T-helper 1 cell treated with Interleukin-12 subunit alpha and Interleukin-12 subunit beta and Interleukin-4 antibody, amounts not matched to agents 30 μg/mL and 1 μg/mL, for 36 hours (primary cell): ENCODE measurements at regions not wholly inside any gene's neighbourhood (a gene's known extent, or its start where the extent isn't known, plus 50 kb on each side); places are given as distances from the start of the nearest gene placed in this dataset.
"Not testable (repeated sequence)": the region's sequence is repeated elsewhere in the genome, so short reads cannot be mapped to it uniquely, and the experiment has no call there.

Source experiments
- H3K27ac Mint-ChIP-seq: one replicate; pipeline ENCODE4 v1.8.0; 2021; ENCODE audit warnings: mild to moderate bottlenecking, mixed read lengths
- H3K27me3 Mint-ChIP-seq: one replicate; pipeline ENCODE4 v1.8.0; 2021; ENCODE audit warnings: low read depth, mixed read lengths
- H3K36me3 Mint-ChIP-seq: one replicate; pipeline ENCODE4 v1.8.0; 2021; ENCODE audit warnings: low read depth, mixed read lengths
- H3K4me1 Mint-ChIP-seq: one replicate; pipeline ENCODE4 v1.8.0; 2021; ENCODE audit warnings: low read depth, mixed read lengths
- H3K4me3 Mint-ChIP-seq: one replicate; pipeline ENCODE4 v1.8.0; 2021; ENCODE audit warnings: mild to moderate bottlenecking, moderate library complexity, mixed read lengths
- H3K9me3 Mint-ChIP-seq: one replicate; pipeline ENCODE4 v1.8.0; 2021; ENCODE audit warnings: mixed read lengths

GRCh38 chr6:110544472-110544871 lies 68.1 kb upstream of the SLC22A16 start:
- Mint-ChIP-seq H3K4me1 (peaks cover 6% of the 10 kb centered on the region), H3K36me3 (no peaks in the 10 kb centered on the region), H3K4me3 (peak overlapping the region; percentile 19), H3K27me3 (peaks cover 6% of the 10 kb centered on the region), H3K9me3 (peaks cover 11% of the 10 kb centered on the region), H3K27ac (peak overlapping the region; percentile 63)

GRCh38 chr6:110543106-110543505 lies 66.7 kb upstream of the SLC22A16 start:
- Mint-ChIP-seq H3K27ac (no peak overlapping the region), H3K4me1 (peaks cover 6% of the 10 kb centered on the region), H3K4me3 (no peak overlapping the region), H3K9me3 (peaks cover 15% of the 10 kb centered on the region), H3K36me3 (no peaks in the 10 kb centered on the region), H3K27me3 (peaks cover 6% of the 10 kb centered on the region)

- H3K4me3 Mint-ChIP-seq: no peak overlapping the region
- H3K27me3 Mint-ChIP-seq: peaks cover 3% of the 10 kb centered on the region
- H3K9me3 Mint-ChIP-seq: peaks cover 15% of the 10 kb centered on the region
- peaks cover 6% of the 10 kb centered on the region for H3K4me1 Mint-ChIP-seq
- H3K27ac Mint-ChIP-seq: no peak overlapping the region
- no peaks in the 10 kb centered on the region for H3K36me3 Mint-ChIP-seq
Measured at GRCh38 chr6:110542311-110543024, 66.1 kb upstream of the SLC22A16 start.

GRCh38 chr6:110541701-110542309 lies 65.4 kb upstream of the SLC22A16 start:
- Mint-ChIP-seq H3K4me1 (peaks cover 10% of the 10 kb centered on the region), H3K9me3 (peaks cover 15% of the 10 kb centered on the region), H3K4me3 (no peak overlapping the region), H3K36me3 (no peaks in the 10 kb centered on the region), H3K27ac (no peak overlapping the region), H3K27me3 (no peaks in the 10 kb centered on the region)

- not testable (repeated sequence) for H3K9me3 Mint-ChIP-seq, H3K27ac Mint-ChIP-seq, H3K36me3 Mint-ChIP-seq, H3K4me3 Mint-ChIP-seq, H3K27me3 Mint-ChIP-seq
- H3K4me1 Mint-ChIP-seq: peaks cover 13% of the 10 kb centered on the region
Measured at GRCh38 chr6:110539277-110540019, 63.0 kb upstream of the SLC22A16 start.

GRCh38 chr6:110538416-110539160 lies 62.2 kb upstream of the SLC22A16 start:
- Mint-ChIP-seq H3K27me3 (peaks cover 4% of the 10 kb centered on the region), H3K4me3 (no peak overlapping the region), H3K9me3 (peaks cover 9% of the 10 kb centered on the region), H3K4me1 (peaks cover 10% of the 10 kb centered on the region), H3K36me3 (no peaks in the 10 kb centered on the region), H3K27ac (no peak overlapping the region)

GRCh38 chr6:110537208-110538123 lies 61.1 kb upstream of the SLC22A16 start:
- H3K27ac Mint-ChIP-seq: no peak overlapping the region

GRCh38 chr6:110534731-110535492 lies 58.5 kb upstream of the SLC22A16 start:
- Mint-ChIP-seq H3K27me3 (peaks cover 4% of the 10 kb centered on the region), H3K9me3 (peaks cover 9% of the 10 kb centered on the region), H3K27ac (no peak overlapping the region), H3K4me1 (peaks cover 7% of the 10 kb centered on the region), H3K4me3 (no peak overlapping the region), H3K36me3 (no peaks in the 10 kb centered on the region)

More at GRCh38 chr6:110537208-110538123, 61.1 kb upstream of the SLC22A16 start:
- peaks cover 7% of the 10 kb centered on the region for H3K4me1 Mint-ChIP-seq
- H3K27me3 Mint-ChIP-seq: peaks cover 4% of the 10 kb centered on the region
- no peaks in the 10 kb centered on the region for H3K36me3 Mint-ChIP-seq
- no peak overlapping the region for H3K4me3 Mint-ChIP-seq
- peaks cover 9% of the 10 kb centered on the region for H3K9me3 Mint-ChIP-seq

- Mint-ChIP-seq H3K9me3 (no peaks in the 10 kb centered on the region), H3K4me3 (no peak overlapping the region), H3K36me3 (no peaks in the 10 kb centered on the region), H3K27ac (no peak overlapping the region), H3K27me3 (peaks cover 4% of the 10 kb centered on the region), H3K4me1 (peaks cover 7% of the 10 kb centered on the region)
Measured at GRCh38 chr6:110532431-110532830, 56.0 kb upstream of the SLC22A16 start.

- peaks cover 5% of the 10 kb centered on the region for H3K4me1 Mint-ChIP-seq
- H3K36me3 Mint-ChIP-seq: no peaks in the 10 kb centered on the region
- no peaks in the 10 kb centered on the region for H3K9me3 Mint-ChIP-seq
- H3K4me3 Mint-ChIP-seq: no peak overlapping the region
- H3K27me3 Mint-ChIP-seq: peaks cover 4% of the 10 kb centered on the region
- no peak overlapping the region for H3K27ac Mint-ChIP-seq
Measured at GRCh38 chr6:110530671-110531070, 54.3 kb upstream of the SLC22A16 start.

GRCh38 chr6:110529907-110530306 lies 53.5 kb upstream of the SLC22A16 start:
- Mint-ChIP-seq H3K27ac (no peak overlapping the region), H3K36me3 (no peaks in the 10 kb centered on the region), H3K4me1 (peaks cover 2% of the 10 kb centered on the region), H3K4me3 (no peak overlapping the region), H3K9me3 (no peaks in the 10 kb centered on the region), H3K27me3 (peaks cover under 1% of the 10 kb centered on the region)

GRCh38 chr6:110529355-110529754 lies 52.9 kb upstream of the SLC22A16 start:
- Mint-ChIP-seq H3K4me1 (peaks cover 1% of the 10 kb centered on the region), H3K36me3 (no peaks in the 10 kb centered on the region), H3K4me3 (no peak overlapping the region), H3K27me3 (no peaks in the 10 kb centered on the region), H3K27ac (no peak overlapping the region), H3K9me3 (no peaks in the 10 kb centered on the region)

GRCh38 chr6:110528930-110529325 lies 52.5 kb upstream of the SLC22A16 start:
- H3K27me3 Mint-ChIP-seq: no peaks in the 10 kb centered on the region
- H3K9me3 Mint-ChIP-seq: no peaks in the 10 kb centered on the region
- H3K27ac Mint-ChIP-seq: no peak overlapping the region
- H3K4me3 Mint-ChIP-seq: no peak overlapping the region
- H3K36me3 Mint-ChIP-seq: no peaks in the 10 kb centered on the region
- peaks cover 1% of the 10 kb centered on the region for H3K4me1 Mint-ChIP-seq
